BLaER1 treated with 17β-estradiol and CSF1 and Interleukin-3, amounts not matched to agents 10 nM and 100 nM (cell line): ENCODE measurements at regions not wholly inside any gene's neighbourhood (a gene's known extent, or its start where the extent isn't known, plus 50 kb on each side); places are given as distances from the start of the nearest gene placed in this dataset.

Experiments
- H3K27ac ChIP-seq, 11 experiments: shearing (Covaris generic); formaldehyde crosslinking; 2 replicates each; pipeline ENCODE4 v1.8.1; 2022
- H3K27me3 ChIP-seq, 11 experiments: shearing (Covaris generic); formaldehyde crosslinking; 2 replicates each; pipeline ENCODE4 v1.8.1; 2022
- H3K36me3 ChIP-seq, 11 experiments: shearing (Covaris generic); formaldehyde crosslinking; 2 replicates each; pipeline ENCODE4 v1.8.1; 2022
- H3K4me1 ChIP-seq, 10 experiments: shearing (Covaris generic); formaldehyde crosslinking; 2 replicates each; pipeline ENCODE4 v1.8.1; 2022
- H3K4me2 ChIP-seq, 11 experiments: shearing (Covaris generic); formaldehyde crosslinking; 2 replicates each; pipeline ENCODE4 v1.8.1; 2022
- H3K4me3 ChIP-seq, 10 experiments: shearing (Covaris generic); formaldehyde crosslinking; 2 replicates each; pipeline ENCODE4 v1.8.1; 2022
- H3K9ac ChIP-seq, 11 experiments: shearing (Covaris generic); formaldehyde crosslinking; 2 replicates each; pipeline ENCODE4 v1.8.1; 2022
- H3K9me3 ChIP-seq, 11 experiments: shearing (Covaris generic); formaldehyde crosslinking; replicated peaks in 1 of 11; 2 replicates each; pipeline ENCODE4 v1.8.1; 2022
- H4K20me1 ChIP-seq, 11 experiments: shearing (Covaris generic); formaldehyde crosslinking; 2 replicates each; pipeline ENCODE4 v1.8.1; 2022
- Cebpa-rat ChIP-seq, 11 experiments: shearing (Covaris generic); IDR thresholded peaks; 2 replicates each; pipeline ENCODE4 v1.8.1; 2022

- no peaks in the 10 kb centered on the region for H4K20me1 ChIP-seq
- no peaks in the 10 kb centered on the region for H3K27me3 ChIP-seq
- no peak overlapping the region for H3K27ac ChIP-seq
- no peak overlapping the region for H3K4me3 ChIP-seq
- no peak overlapping the region for H3K4me2 ChIP-seq
- H3K9me3 ChIP-seq = peaks cover 0 to 4% (median 0%) of the 10 kb centered on the region in 11 experiments; a peak in 1 of 22 replicates
- H3K4me1 ChIP-seq = no peaks in the 10 kb centered on the region
- no peak overlapping the region for H3K9ac ChIP-seq
- TF ChIP-seq Cebpa-rat (IDR thresholded peaks at IDR 0.05) = no peak
- no peaks in the 10 kb centered on the region for H3K36me3 ChIP-seq
Measured at GRCh38 chr6:155895641-155896040, 440.0 kb upstream of the NOX3 start.

- H3K27ac ChIP-seq = no peak overlapping the region
- H3K9me3 ChIP-seq = peaks cover 0 to 4% (median 0%) of the 10 kb centered on the region in 11 experiments; a peak in 1 of 22 replicates
- no peaks in the 10 kb centered on the region for H3K4me1 ChIP-seq
- H3K4me3 ChIP-seq = no peak overlapping the region
- no peaks in the 10 kb centered on the region for H4K20me1 ChIP-seq
- H3K36me3 ChIP-seq = no peaks in the 10 kb centered on the region
- H3K4me2 ChIP-seq = no peak overlapping the region
- H3K9ac ChIP-seq = no peak overlapping the region
- TF ChIP-seq Cebpa-rat (IDR thresholded peaks at IDR 0.05) = no peak
- H3K27me3 ChIP-seq = no peaks in the 10 kb centered on the region
Measured at GRCh38 chr6:155894758-155895157, 439.1 kb upstream of the NOX3 start.

GRCh38 chr6:155894262-155894661, 438.6 kb upstream of the NOX3 start:
- no peaks in the 10 kb centered on the region for H3K36me3 ChIP-seq
- no peak overlapping the region for H3K9ac ChIP-seq
- no peak overlapping the region for H3K4me2 ChIP-seq

GRCh38 chr6:155890409-155890808, 434.8 kb upstream of the NOX3 start:
- no peaks in the 10 kb centered on the region for H3K36me3 ChIP-seq
- no peak overlapping the region for H3K4me2 ChIP-seq
- no peak for TF ChIP-seq Cebpa-rat (IDR thresholded peaks at IDR 0.05)
- peaks cover 0 to 4% (median 0%) of the 10 kb centered on the region in 11 experiments; a peak in 1 of 22 replicates for H3K9me3 ChIP-seq
- no peak overlapping the region for H3K4me3 ChIP-seq
- H3K4me1 ChIP-seq = peaks cover 0 to 17% (median 0%) of the 10 kb centered on the region in 10 experiments; a peak in 6 of 20 replicates
- no peaks in the 10 kb centered on the region for H3K27me3 ChIP-seq
- no peak overlapping the region for H3K9ac ChIP-seq
- no peaks in the 10 kb centered on the region for H4K20me1 ChIP-seq
- H3K27ac ChIP-seq = no peak overlapping the region

More at GRCh38 chr6:155894262-155894661, 438.6 kb upstream of the NOX3 start:
- Histone ChIP-seq H4K20me1 (no peaks in the 10 kb centered on the region), H3K9me3 (peaks cover 0 to 4% (median 0%) of the 10 kb centered on the region in 11 experiments; a peak in 1 of 22 replicates), H3K27ac (no peak overlapping the region), H3K27me3 (no peaks in the 10 kb centered on the region), H3K4me1 (no peaks in the 10 kb centered on the region), H3K4me3 (no peak overlapping the region)
- no peak for TF ChIP-seq Cebpa-rat (IDR thresholded peaks at IDR 0.05)

GRCh38 chr6:155889410-155889809, 433.8 kb upstream of the NOX3 start:
- Histone ChIP-seq H3K9me3 (peaks cover 0 to 4% (median 0%) of the 10 kb centered on the region in 11 experiments; a peak in 1 of 22 replicates), H3K4me3 (no peak overlapping the region), H3K4me1 (peaks cover 0 to 19% (median 0%) of the 10 kb centered on the region in 10 experiments; a peak in 6 of 20 replicates), H3K27ac (no peak overlapping the region), H3K36me3 (no peaks in the 10 kb centered on the region), H3K27me3 (no peaks in the 10 kb centered on the region), H3K4me2 (no peak overlapping the region), H3K9ac (no peak overlapping the region), H4K20me1 (no peaks in the 10 kb centered on the region)
- TF ChIP-seq Cebpa-rat (IDR thresholded peaks at IDR 0.05) = no peak

GRCh38 chr6:155887421-155887820, 431.8 kb upstream of the NOX3 start:
- no peak overlapping the region for H3K4me3 ChIP-seq
- peak overlapping the region in 3 of 11 experiments; percentile 31 to 65 (median 60); a peak in 5 of 22 replicates for H3K4me2 ChIP-seq
- TF ChIP-seq Cebpa-rat (IDR thresholded peaks at IDR 0.05) = no peak
- H3K36me3 ChIP-seq = no peaks in the 10 kb centered on the region
- peak overlapping the region in 2 of 11 experiments; percentile 6 to 21; a peak in 1 of 22 replicates for H3K27ac ChIP-seq
- no peaks in the 10 kb centered on the region for H4K20me1 ChIP-seq
- peaks cover 4 to 39% (median 7%) of the 10 kb centered on the region in 10 experiments; a peak in 19 of 20 replicates for H3K4me1 ChIP-seq
- no peaks in the 10 kb centered on the region for H3K27me3 ChIP-seq
- H3K9me3 ChIP-seq = no peaks in the 10 kb centered on the region
- no peak overlapping the region for H3K9ac ChIP-seq

GRCh38 chr6:155883741-155884140, 428.1 kb upstream of the NOX3 start:
- H3K27ac ChIP-seq = no peak overlapping the region
- no peak overlapping the region for H3K4me3 ChIP-seq
- no peak overlapping the region for H3K9ac ChIP-seq
- no peaks in the 10 kb centered on the region for H3K36me3 ChIP-seq
- peaks cover 11 to 74% (median 15%) of the 10 kb centered on the region in 10 experiments for H3K4me1 ChIP-seq
- no peaks in the 10 kb centered on the region for H4K20me1 ChIP-seq
- peak overlapping the region in 3 of 11 experiments; percentile 8 to 84 (median 20); a peak in 5 of 22 replicates for H3K4me2 ChIP-seq
- no peak for TF ChIP-seq Cebpa-rat (IDR thresholded peaks at IDR 0.05)
- H3K9me3 ChIP-seq = no peaks in the 10 kb centered on the region
- no peaks in the 10 kb centered on the region for H3K27me3 ChIP-seq

GRCh38 chr6:155883334-155883731, 427.7 kb upstream of the NOX3 start:
- no peak for TF ChIP-seq Cebpa-rat (IDR thresholded peaks at IDR 0.05)
- Histone ChIP-seq H4K20me1 (no peaks in the 10 kb centered on the region), H3K4me2 (peak overlapping the region in 3 of 11 experiments; percentile 76 to 84 (median 76); a peak in 4 of 22 replicates), H3K9me3 (no peaks in the 10 kb centered on the region), H3K9ac (no peak overlapping the region), H3K36me3 (no peaks in the 10 kb centered on the region), H3K4me1 (peaks cover 11 to 74% (median 15%) of the 10 kb centered on the region in 10 experiments), H3K27me3 (no peaks in the 10 kb centered on the region), H3K4me3 (no peak overlapping the region), H3K27ac (peak overlapping the region in 1 of 11 experiments; percentile 69; a peak in 1 of 22 replicates)

GRCh38 chr6:155882527-155883333, 427.1 kb upstream of the NOX3 start:
- H4K20me1 ChIP-seq = no peaks in the 10 kb centered on the region
- H3K9me3 ChIP-seq = no peaks in the 10 kb centered on the region
- H3K27me3 ChIP-seq = no peaks in the 10 kb centered on the region
- H3K9ac ChIP-seq = no peak overlapping the region
- H3K36me3 ChIP-seq = no peaks in the 10 kb centered on the region
- H3K4me2 ChIP-seq = peak overlapping the region; percentile 39 to 84 (median 61)
- no peak overlapping the region for H3K4me3 ChIP-seq
- H3K27ac ChIP-seq = peak overlapping the region in 2 of 11 experiments; percentile 69 to 80; a peak in 2 of 22 replicates
- no peak for TF ChIP-seq Cebpa-rat (IDR thresholded peaks at IDR 0.05)
- peaks cover 11 to 69% (median 15%) of the 10 kb centered on the region in 10 experiments for H3K4me1 ChIP-seq
